Transverse colon (tissue), 4 donors: ENCODE measurements at regions not wholly inside any gene's neighbourhood (a gene's known extent, or its start where the extent isn't known, plus 50 kb on each side); places are given as distances from the start of the nearest gene placed in this dataset.

ENCODE experiments used
- DNase-seq: peaks from one replicate; pipeline ENCODE4 v3.0.0-alpha.2; 2019
- H3K27ac ChIP-seq, 4 donors: fragments of 200-600 bp; sonication (generic); 2 replicates each; pipeline ENCODE4 v1.5.1; 2016 to 2018; ENCODE audit warnings: inconsistent platforms in 4 of 4
- H3K27me3 ChIP-seq: fragments of 200-600 bp; sonication (generic); 2 replicates; pipeline ENCODE4 v1.5.1; 2017; ENCODE audit warnings: inconsistent platforms
- H3K36me3 ChIP-seq, 4 donors: fragments of 200-600 bp; sonication (generic); 2 replicates each; pipeline ENCODE4 v1.5.1; 2017 to 2019; ENCODE audit warnings: inconsistent platforms in 4 of 4
- H3K4me1 ChIP-seq, 4 donors: fragments of 200-600 bp; sonication (generic); 2 replicates each; pipeline ENCODE4 v1.5.1; 2017 to 2020; ENCODE audit warnings: inconsistent platforms in 4 of 4
- H3K4me3 ChIP-seq, 4 donors: fragments of 200-600 bp; sonication (generic); 1 replicate in 1 of 4; 2 replicates in 3 of 4; pipeline versions ENCODE4 v1.5.1 to v1.6.1; 2017 to 2019; ENCODE audit warnings: inconsistent platforms in 4 of 4
- H3K9me3 ChIP-seq, 2 donors: fragments of 200-600 bp; sonication (generic); 2 replicates each; pipeline ENCODE4 v1.5.1; 2017 to 2019; ENCODE audit warnings: inconsistent platforms in 2 of 2
- CTCF ChIP-seq, 5 experiments: fragments of 200-600 bp in 3 of 5; fragments of 450-650 bp in 2 of 5; sonication (generic) in 3 of 5; IDR thresholded peaks; 1 replicate in 2 of 5; 2 replicates in 3 of 5; pipeline ENCODE4 v1.5.1; 2016 to 2017; ENCODE audit warnings: antibody characterized with exemption in 5 of 5, inconsistent platforms in 3 of 5, mild to moderate bottlenecking in 2 of 5, moderate library complexity in 1 of 5
- EP300 ChIP-seq: sonication (generic); formaldehyde crosslinking; IDR thresholded peaks from one replicate; pipeline ENCODE4 v1.6.1; 2017; ENCODE audit warnings: antibody characterized with exemption, low read depth
- POLR2A ChIP-seq: fragments of 450-650 bp; IDR thresholded peaks from one replicate; pipeline ENCODE4 v1.6.1; 2016; ENCODE audit warnings: antibody characterized with exemption, mild to moderate bottlenecking, moderate library complexity
- POLR2AphosphoS5 ChIP-seq, 3 donors: sonication (generic); formaldehyde crosslinking; IDR thresholded peaks; one replicate each; pipeline ENCODE4 v1.6.1; 2016; ENCODE audit warnings: antibody characterized with exemption in 3 of 3
- WGBS, 2 donors: methylation state at CpG; one replicate each; pipeline ENCODE4 v1.1.5; 2018; ENCODE audit warnings: low coverage in 1 of 2; 5-methylcytosine and 5-hydroxymethylcytosine counted together
- in situ Hi-C, 4 donors: fragments of 200-750 bp; cut with MboI; loops; one replicate each; pipeline versions ENCODE4 v1.15.0 to v1.15.1; 2017; ENCODE audit warnings: low sequenced_read_pairs in 3 of 4, low pct_ligation_motif_present in 1 of 4, low pct_unique_long_range_greater_than_20kb in 1 of 4
- intact Hi-C: fragments of 100-400 bp; cut with DNase I; formaldehyde crosslinking; loops from one replicate; pipeline ENCODE4 v1.15.1; 2023; ENCODE audit warnings: low total_unique reads

GRCh38 chr2:76546207-76546606 is 835.5 kb upstream of the GCFC2 start:
- Histone ChIP-seq H3K9me3 (no peaks in the 10 kb centered on the region), H3K4me3 (no peak overlapping the region), H3K27me3 (no peaks in the 10 kb centered on the region), H3K27ac (no peak overlapping the region), H3K4me1 (no peaks in the 10 kb centered on the region), H3K36me3 (no peaks in the 10 kb centered on the region)
- in situ Hi-C loops (no loop called here), intact Hi-C loops (no loop called here)
- no peak for TF ChIP-seq POLR2AphosphoS5 (IDR thresholded peaks at IDR 0.05)
- no peak for TF ChIP-seq CTCF (IDR thresholded peaks at IDR 0.05)
- TF ChIP-seq POLR2A = no peak
- TF ChIP-seq EP300 = no peak
- DNase-seq = no peak
- WGBS, 2 donors = 14 to 27% methylated on average over 1 of the region's 1 CpG

GRCh38 chr2:76544901-76545300 is 834.2 kb upstream of the GCFC2 start:
- H3K4me1 ChIP-seq = no peaks in the 10 kb centered on the region
- H3K27ac ChIP-seq = no peak overlapping the region
- no peaks in the 10 kb centered on the region for H3K36me3 ChIP-seq
- no peak for TF ChIP-seq POLR2AphosphoS5 (IDR thresholded peaks at IDR 0.05)
- no peak for TF ChIP-seq CTCF (IDR thresholded peaks at IDR 0.05)
- no peak for TF ChIP-seq EP300
- TF ChIP-seq POLR2A = no peak
- no peaks in the 10 kb centered on the region for H3K9me3 ChIP-seq
- H3K27me3 ChIP-seq = no peaks in the 10 kb centered on the region
- in situ Hi-C loops = no loop called here
- DNase-seq = no peak
- intact Hi-C loops = no loop called here
- 47 to 61% methylated on average over 3 of the region's 3 CpGs for WGBS, 2 donors
- no peak overlapping the region for H3K4me3 ChIP-seq

- in situ Hi-C loops = no loop called here
Measured at GRCh38 chr2:76517574-76517909, 806.8 kb upstream of the GCFC2 start.

GRCh38 chr2:76516861-76517573 is 806.3 kb upstream of the GCFC2 start:
- Histone ChIP-seq H3K27ac (no peak overlapping the region), H3K4me1 (no peaks in the 10 kb centered on the region), H3K9me3 (no peaks in the 10 kb centered on the region), H3K36me3 (no peaks in the 10 kb centered on the region), H3K4me3 (no peak overlapping the region), H3K27me3 (no peaks in the 10 kb centered on the region)
- intact Hi-C loops (no loop called here), in situ Hi-C loops (no loop called here)
- 89 to 100% methylated on average over 1 of the region's 1 CpG for WGBS, 2 donors
- TF ChIP-seq EP300 (no peak), CTCF (IDR thresholded peaks at IDR 0.05) (no peak)
- no peak for DNase-seq

More at GRCh38 chr2:76517574-76517909, 806.8 kb upstream of the GCFC2 start:
- Histone ChIP-seq H3K36me3 (no peaks in the 10 kb centered on the region), H3K27me3 (no peaks in the 10 kb centered on the region), H3K9me3 (no peaks in the 10 kb centered on the region), H3K4me1 (no peaks in the 10 kb centered on the region), H3K27ac (no peak overlapping the region), H3K4me3 (no peak overlapping the region)
- TF ChIP-seq EP300 (no peak), POLR2AphosphoS5 (IDR thresholded peaks at IDR 0.05) (no peak), POLR2A (no peak), CTCF (IDR thresholded peaks at IDR 0.05) (no peak)
- intact Hi-C loops = no loop called here
- 51 to 89% methylated on average over 2 to 3 of the region's 3 CpGs for WGBS, 2 donors
- no peak for DNase-seq
